HG03045 (cell line): ENCODE measurements at regions not wholly inside any gene's neighbourhood (a gene's known extent, or its start where the extent isn't known, plus 50 kb on each side); places are given as distances from the start of the nearest gene placed in this dataset.
"Not testable (repeated sequence)": the region's sequence is repeated elsewhere in the genome, so short reads cannot be mapped to it uniquely, and the experiment has no call there.

Source experiments
- ATAC-seq: cut with Tn5 transposase; IDR thresholded peaks from one replicate; pipeline ENCODE4 v1.9.1; 2021; ENCODE audit warnings: mild to moderate bottlenecking, moderate library complexity; ENCODE audit not compliant: unreplicated experiment

GRCh38 chr4:130855533-130855932 lies 1759.6 kb downstream of the C4orf33 start:
- ATAC-seq, result no peak

- ATAC-seq, result no peak
Measured at GRCh38 chr4:130859991-130860390, 1764.0 kb downstream of the C4orf33 start.

- ATAC-seq, result no peak
Measured at GRCh38 chr4:130896920-130897319, 1801.0 kb downstream of the C4orf33 start.

- no peak for ATAC-seq
Measured at GRCh38 chr4:130901321-130901720, 1805.4 kb downstream of the C4orf33 start.

GRCh38 chr4:130922955-130923354 lies 1827.0 kb downstream of the C4orf33 start:
- ATAC-seq, result no peak

GRCh38 chr4:130955520-130955919 lies 1859.6 kb downstream of the C4orf33 start:
- ATAC-seq, result no peak

- no peak for ATAC-seq
Measured at GRCh38 chr4:130985371-130985770, 1889.4 kb downstream of the C4orf33 start.

GRCh38 chr4:130995988-130996387 lies 1900.0 kb downstream of the C4orf33 start:
- ATAC-seq, result no peak

- no peak for ATAC-seq
Measured at GRCh38 chr4:131001371-131001770, 1905.4 kb downstream of the C4orf33 start.

GRCh38 chr4:131002132-131002531 lies 1906.2 kb downstream of the C4orf33 start:
- ATAC-seq, result no peak

- no peak for ATAC-seq
Measured at GRCh38 chr4:131006388-131006787, 1910.4 kb downstream of the C4orf33 start.

GRCh38 chr4:131011961-131012360 lies 1916.0 kb downstream of the C4orf33 start:
- not testable (repeated sequence) for ATAC-seq

- no peak for ATAC-seq
Measured at GRCh38 chr4:131013226-131013625, 1917.3 kb downstream of the C4orf33 start.

GRCh38 chr4:131026771-131027170 lies 1930.8 kb downstream of the C4orf33 start:
- ATAC-seq, result no peak

- ATAC-seq, result no peak
Measured at GRCh38 chr4:131044368-131044767, 1948.4 kb downstream of the C4orf33 start.

GRCh38 chr4:131046821-131047220 lies 1950.9 kb downstream of the C4orf33 start:
- no peak for ATAC-seq

- no peak for ATAC-seq
Measured at GRCh38 chr4:131052646-131053045, 1956.7 kb downstream of the C4orf33 start.

GRCh38 chr4:131054489-131055019 lies 1958.6 kb downstream of the C4orf33 start:
- ATAC-seq, result no peak

GRCh38 chr4:131061734-131062133 lies 1965.8 kb downstream of the C4orf33 start:
- no peak for ATAC-seq

- no peak for ATAC-seq
Measured at GRCh38 chr4:131063878-131064277, 1967.9 kb downstream of the C4orf33 start.

- no peak for ATAC-seq
Measured at GRCh38 chr4:131081069-131081468, 1985.1 kb downstream of the C4orf33 start.

- no peak for ATAC-seq
Measured at GRCh38 chr4:131084997-131085396, 1989.0 kb downstream of the C4orf33 start.

- ATAC-seq, result no peak
Measured at GRCh38 chr4:131091896-131092295, 1995.9 kb downstream of the C4orf33 start.
